CD14-positive monocyte (primary cell): ENCODE measurements at regions not wholly inside any gene's neighbourhood (a gene's known extent, or its start where the extent isn't known, plus 50 kb on each side); places are given as distances from the start of the nearest gene placed in this dataset.
A peak's percentile ranks its signal among the peaks of the same experiment; 100 is the strongest.
"Not testable (repeated sequence)": the region's sequence is repeated elsewhere in the genome, so short reads cannot be mapped to it uniquely, and the experiment has no call there.

ENCODE experiments used
- DNase-seq, 3 donors: peaks; one replicate each; pipeline ENCODE4 v3.0.0-alpha.2; 2011 to 2022
- H2AFZ ChIP-seq: 2 replicates; pipeline ENCODE4 v1.6.0; 2012; ENCODE audit warnings: mild to moderate bottlenecking, low read depth, low read length, inconsistent platforms; ENCODE audit not compliant: insufficient read depth, poor library complexity, severe bottlenecking
- H3K27ac ChIP-seq, 2 donors: 1 replicate in 1 of 2; 2 replicates in 1 of 2; pipeline ENCODE4 v1.5.1; 2012 to 2013; ENCODE audit warnings: low read length in 2 of 2, control low read depth in 1 of 2, inconsistent platforms in 1 of 2, low read depth in 1 of 2, mild to moderate bottlenecking in 1 of 2
- H3K27me3 ChIP-seq, 2 donors: one replicate each; pipeline versions ENCODE4 v1.6.0 to v1.6.1; 2011 to 2013; ENCODE audit warnings: low read length in 2 of 2; ENCODE audit not compliant: control insufficient read depth in 2 of 2, insufficient read depth in 2 of 2
- H3K36me3 ChIP-seq, 2 donors: replicated peaks in 1 of 2; 1 replicate in 1 of 2; 2 replicates in 1 of 2; pipeline versions ENCODE4 v1.5.1 to v1.6.1; 2012 to 2013; ENCODE audit warnings: low read length in 2 of 2, control low read depth in 1 of 2, inconsistent platforms in 1 of 2, mild to moderate bottlenecking in 1 of 2; ENCODE audit not compliant: insufficient read depth in 2 of 2, control insufficient read depth in 1 of 2
- H3K4me1 ChIP-seq, 2 donors: 1 replicate in 1 of 2; 2 replicates in 1 of 2; pipeline versions ENCODE4 v1.5.1 to v1.6.1; 2012 to 2013; ENCODE audit warnings: low read length in 2 of 2, control low read depth in 1 of 2, inconsistent platforms in 1 of 2, mild to moderate bottlenecking in 1 of 2, moderate library complexity in 1 of 2; ENCODE audit not compliant: insufficient read depth in 2 of 2, control insufficient read depth in 1 of 2
- H3K4me2 ChIP-seq: replicated peaks from 2 replicates; pipeline ENCODE3; 2012; ENCODE audit warnings: low read length, moderate library complexity, mild to moderate bottlenecking; ENCODE audit not compliant: poor library complexity, severe bottlenecking; ENCODE audit errors: extremely low read depth
- H3K4me3 ChIP-seq, 3 experiments: fragments of 200-600 bp in 1 of 3; sonication (generic) in 1 of 3; replicated peaks in 1 of 3; 1 replicate in 2 of 3; 2 replicates in 1 of 3; pipeline ENCODE4 v1.5.1; 2011 to 2013; ENCODE audit warnings: low read length in 3 of 3, mild to moderate bottlenecking in 3 of 3, control low read depth in 2 of 3, low read depth in 2 of 3, inconsistent platforms in 1 of 3, moderate library complexity in 1 of 3
- H3K79me2 ChIP-seq: 2 replicates; pipeline ENCODE4 v1.6.0; 2012; ENCODE audit warnings: mild to moderate bottlenecking, control low read depth, inconsistent platforms, low read length, moderate library complexity; ENCODE audit not compliant: insufficient read depth
- H3K9ac ChIP-seq: 2 replicates; pipeline ENCODE4 v1.6.0; 2017; ENCODE audit warnings: low read length, mild to moderate bottlenecking; ENCODE audit not compliant: insufficient read depth, poor library complexity, severe bottlenecking
- H3K9me3 ChIP-seq, 2 donors: replicated peaks in 1 of 2; 1 replicate in 1 of 2; 2 replicates in 1 of 2; pipeline versions ENCODE4 v1.5.1 to v1.6.1; 2012 to 2013; ENCODE audit warnings: low read length in 2 of 2, control low read depth in 1 of 2; ENCODE audit not compliant: control insufficient read depth in 1 of 2, insufficient read depth in 1 of 2
- H4K20me1 ChIP-seq: 2 replicates; pipeline ENCODE4 v1.6.0; 2012; ENCODE audit warnings: mild to moderate bottlenecking, low read length, control low read depth, moderate library complexity; ENCODE audit not compliant: insufficient read depth
- H3K27ac Mint-ChIP-seq, 7 donors: one replicate each; pipeline ENCODE4 v1.8.0; 2020; ENCODE audit warnings: mild to moderate bottlenecking in 7 of 7, mixed read lengths in 7 of 7, moderate library complexity in 6 of 7, inconsistent platforms in 2 of 7
- H3K27me3 Mint-ChIP-seq, 3 donors: one replicate each; pipeline ENCODE4 v1.8.0; 2021 to 2022; ENCODE audit warnings: low read depth in 3 of 3, mild to moderate bottlenecking in 3 of 3, mixed read lengths in 3 of 3, moderate library complexity in 3 of 3, inconsistent platforms in 1 of 3
- H3K36me3 Mint-ChIP-seq, 2 donors: one replicate each; pipeline ENCODE4 v1.8.0; 2020; ENCODE audit warnings: mixed read lengths in 2 of 2, inconsistent platforms in 1 of 2, mild to moderate bottlenecking in 1 of 2
- H3K4me1 Mint-ChIP-seq: one replicate; pipeline ENCODE4 v1.8.0; 2020; ENCODE audit warnings: mild to moderate bottlenecking, mixed read lengths
- H3K4me3 Mint-ChIP-seq, 2 donors: one replicate each; pipeline ENCODE4 v1.8.0; 2020; ENCODE audit warnings: mild to moderate bottlenecking in 2 of 2, mixed read lengths in 2 of 2, moderate library complexity in 1 of 2
- H3K9me3 Mint-ChIP-seq, 7 donors: one replicate each; pipeline ENCODE4 v1.8.0; 2020 to 2022; ENCODE audit warnings: mixed read lengths in 7 of 7, mild to moderate bottlenecking in 6 of 7, moderate library complexity in 6 of 7, inconsistent platforms in 2 of 7
- WGBS: methylation state at CpG from one replicate; pipeline ENCODE4 v1.1.5; 2013; ENCODE audit warnings: missing lambda C conversion rate; ENCODE audit not compliant: insufficient coverage; 5-methylcytosine and 5-hydroxymethylcytosine counted together
- intact Hi-C, 2 donors: fragments of 100-400 bp; cut with micrococcal nuclease; formaldehyde crosslinking; loops; one replicate each; pipeline versions ENCODE4 v1.15.0 to v1.15.1; 2023
- TF ChIP-seq, protein P1 (sequence below): fragments of 200-600 bp; IDR thresholded peaks from one replicate; pipeline ENCODE4 v1.8.0; 2022; ENCODE audit warnings: antibody characterized with exemption, mild to moderate bottlenecking

DNA sequence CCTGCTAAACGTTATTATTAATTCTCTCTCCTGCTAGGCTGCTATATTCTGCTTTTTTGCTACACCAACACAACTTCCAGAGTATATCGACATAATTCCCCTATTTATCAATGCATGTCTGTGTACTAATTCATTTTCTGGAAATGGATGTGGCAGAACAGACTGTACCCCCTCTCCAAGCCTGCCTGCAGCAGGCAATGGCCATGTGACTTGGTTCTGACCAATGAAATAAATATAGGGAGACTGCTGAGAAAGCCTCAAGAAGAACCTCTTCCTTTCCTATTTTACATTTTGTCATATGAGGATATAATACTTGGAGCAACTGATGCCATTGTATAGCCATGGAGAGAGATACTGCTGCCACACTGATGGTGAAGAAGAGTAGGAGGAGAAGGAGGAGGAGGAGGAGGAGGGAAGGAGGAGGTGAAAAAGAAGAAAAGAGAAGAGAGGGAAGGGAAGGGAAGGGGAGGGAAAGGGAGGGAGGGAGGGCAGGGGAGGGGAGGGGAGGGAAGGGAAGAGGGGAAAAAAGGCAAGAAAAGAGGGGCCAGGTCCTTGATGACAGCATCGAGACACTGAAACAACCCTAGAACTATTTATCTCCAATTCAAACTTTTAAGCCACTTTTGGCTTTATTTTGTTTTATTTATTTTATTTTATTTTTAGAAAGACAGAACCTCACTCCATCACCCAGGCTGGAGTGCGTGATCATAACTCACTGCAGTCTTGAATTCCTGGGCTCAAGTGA is 57.0 kb upstream of the SPP1 start:
- no peak for DNase-seq
- no peak overlapping the region for H3K27ac ChIP-seq
- no peak overlapping the region for H3K4me2 ChIP-seq
- no peaks in the 10 kb centered on the region for H3K27me3 ChIP-seq
- no peak overlapping the region for H3K4me3 ChIP-seq
- Mint-ChIP-seq H3K4me1 (peaks cover 3% of the 10 kb centered on the region), H3K9me3 (peaks cover 0 to 3% (median 0%) of the 10 kb centered on the region in 7 donors), H3K27me3 (peaks cover 4 to 6% (median 4%) of the 10 kb centered on the region in 3 donors), H3K36me3 (no peaks in the 10 kb centered on the region), H3K4me3 (no peak overlapping the region), H3K27ac (peak overlapping the region in 1 of 7 donors; percentile 9)
- TF ChIP-seq, protein P1, sequence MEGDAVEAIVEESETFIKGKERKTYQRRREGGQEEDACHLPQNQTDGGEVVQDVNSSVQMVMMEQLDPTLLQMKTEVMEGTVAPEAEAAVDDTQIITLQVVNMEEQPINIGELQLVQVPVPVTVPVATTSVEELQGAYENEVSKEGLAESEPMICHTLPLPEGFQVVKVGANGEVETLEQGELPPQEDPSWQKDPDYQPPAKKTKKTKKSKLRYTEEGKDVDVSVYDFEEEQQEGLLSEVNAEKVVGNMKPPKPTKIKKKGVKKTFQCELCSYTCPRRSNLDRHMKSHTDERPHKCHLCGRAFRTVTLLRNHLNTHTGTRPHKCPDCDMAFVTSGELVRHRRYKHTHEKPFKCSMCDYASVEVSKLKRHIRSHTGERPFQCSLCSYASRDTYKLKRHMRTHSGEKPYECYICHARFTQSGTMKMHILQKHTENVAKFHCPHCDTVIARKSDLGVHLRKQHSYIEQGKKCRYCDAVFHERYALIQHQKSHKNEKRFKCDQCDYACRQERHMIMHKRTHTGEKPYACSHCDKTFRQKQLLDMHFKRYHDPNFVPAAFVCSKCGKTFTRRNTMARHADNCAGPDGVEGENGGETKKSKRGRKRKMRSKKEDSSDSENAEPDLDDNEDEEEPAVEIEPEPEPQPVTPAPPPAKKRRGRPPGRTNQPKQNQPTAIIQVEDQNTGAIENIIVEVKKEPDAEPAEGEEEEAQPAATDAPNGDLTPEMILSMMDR = no peak
- H3K9ac ChIP-seq = no peak overlapping the region
- H3K79me2 ChIP-seq = no peaks in the 10 kb centered on the region
- H3K4me1 ChIP-seq = no peaks in the 10 kb centered on the region
- intact Hi-C loops = no loop called here
- H2AFZ ChIP-seq = no peak overlapping the region
- H3K9me3 ChIP-seq = no peaks in the 10 kb centered on the region
- H3K36me3 ChIP-seq = no peaks in the 10 kb centered on the region
- no peaks in the 10 kb centered on the region for H4K20me1 ChIP-seq
- WGBS = no CpG with 5 or more reads among the region's 4 CpGs

DNA sequence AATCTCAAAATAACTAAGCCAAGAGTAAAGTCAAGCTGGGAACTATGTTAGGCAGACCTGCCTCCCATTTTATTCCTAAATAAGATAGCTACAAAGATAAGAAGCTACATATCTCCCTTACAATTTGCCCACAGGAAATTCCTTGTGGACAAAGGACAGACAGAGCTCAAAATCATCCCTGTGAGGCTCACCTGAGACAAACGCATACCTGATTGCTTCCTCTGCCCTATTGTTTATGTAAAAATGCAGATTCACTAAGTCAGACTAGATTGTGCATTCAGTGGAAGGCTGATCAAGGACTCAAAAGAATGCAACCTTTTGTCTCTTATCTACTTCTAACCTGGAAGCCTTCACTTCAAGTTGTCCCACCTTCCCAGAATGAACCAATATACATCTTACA is 56.2 kb upstream of the SPP1 start:
- H2AFZ ChIP-seq, H3K27ac ChIP-seq, H3K4me1 Mint-ChIP-seq, H3K9me3 Mint-ChIP-seq, H3K4me2 ChIP-seq, H3K27ac Mint-ChIP-seq, H3K36me3 ChIP-seq, intact Hi-C loops, H4K20me1 ChIP-seq, H3K27me3 Mint-ChIP-seq, H3K4me1 ChIP-seq, H3K4me3 ChIP-seq, H3K27me3 ChIP-seq, DNase-seq, H3K4me3 Mint-ChIP-seq, H3K9me3 ChIP-seq, H3K79me2 ChIP-seq, H3K9ac ChIP-seq, H3K36me3 Mint-ChIP-seq: not testable (repeated sequence)
- 100% methylated on average over 1 of the region's 1 CpG for WGBS
